B cell (primary cell): ENCODE measurements at regions not wholly inside any gene's neighbourhood (a gene's known extent, or its start where the extent isn't known, plus 50 kb on each side); places are given as distances from the start of the nearest gene placed in this dataset.

Experiments used
- ATAC-seq: fragments of 200-7000 bp; cut with Tn5 transposase; one replicate; pipeline ENCODE4 v1.10.0; 2021; ENCODE audit warnings: low read depth, mild to moderate bottlenecking, moderate number of reproducible peaks, moderate library complexity
- CTCF ChIA-PET: fragments of 350-600 bp; sonication (Branson Sonifier 250); formaldehyde crosslinking; loops from one replicate; lab custom pipeline; 2021; ENCODE audit warnings: antibody characterized with exemption, inconsistent platforms; lab: Charles Lee
- POLR2A ChIA-PET: fragments of 350-600 bp; sonication (Branson Sonifier 250); formaldehyde crosslinking; loops from one replicate; lab custom pipeline; 2021; ENCODE audit warnings: antibody characterized with exemption; lab: Charles Lee
- DNase-seq: peaks from one replicate; pipeline ENCODE4 v3.0.0; 2013
- H2AFZ ChIP-seq: 2 replicates; pipeline ENCODE4 v1.6.1; 2012; ENCODE audit warnings: mild to moderate bottlenecking, low read depth, low read length; ENCODE audit not compliant: insufficient read depth, poor library complexity, severe bottlenecking
- H3K27ac ChIP-seq, 2 donors: 1 replicate in 1 of 2; 2 replicates in 1 of 2; pipeline ENCODE4 v1.5.1; 2012 to 2013; ENCODE audit warnings: low read length in 2 of 2, mild to moderate bottlenecking in 2 of 2, moderate library complexity in 1 of 2
- H3K27me3 ChIP-seq, 4 experiments: fragments of 200-600 bp in 1 of 4; sonication (generic) in 1 of 4; replicated peaks in 1 of 4; 1 replicate in 2 of 4; 2 replicates in 2 of 4; pipeline versions ENCODE4 v1.6.1 to v1.7.0; 2013 to 2016; ENCODE audit warnings: low read length in 3 of 4, mild to moderate bottlenecking in 2 of 4, mixed read lengths in 1 of 4, moderate library complexity in 1 of 4; ENCODE audit not compliant: insufficient read depth in 4 of 4, control insufficient read depth in 3 of 4; ENCODE audit errors: control extremely low read depth in 1 of 4
- H3K36me3 ChIP-seq, 2 experiments: replicated peaks in 1 of 2; 1 replicate in 1 of 2; 2 replicates in 1 of 2; pipeline versions ENCODE4 v1.6.1 to v1.7.1; 2013; ENCODE audit warnings: low read length in 1 of 2; ENCODE audit not compliant: insufficient read depth in 2 of 2, control insufficient read depth in 1 of 2; ENCODE audit errors: control extremely low read depth in 1 of 2, extremely low read depth in 1 of 2
- H3K4me1 ChIP-seq, 2 donors: fragments of 200-600 bp in 1 of 2; sonication (generic) in 1 of 2; 1 replicate in 1 of 2; 2 replicates in 1 of 2; pipeline versions ENCODE4 v1.5.1 to v1.6.1; 2013 to 2017; ENCODE audit warnings: low read length in 2 of 2; ENCODE audit not compliant: control insufficient read depth in 2 of 2, insufficient read depth in 2 of 2
- H3K4me2 ChIP-seq: replicated peaks from 2 replicates; pipeline ENCODE3; 2012; ENCODE audit warnings: mild to moderate bottlenecking, low read depth, low read length; ENCODE audit not compliant: poor library complexity, severe bottlenecking
- H3K4me3 ChIP-seq, 5 experiments: fragments of 200-600 bp in 1 of 5; sonication (generic) in 1 of 5; 1 replicate in 3 of 5; 2 replicates in 2 of 5; pipeline versions ENCODE4 v1.5.1 to v1.7.0; 2011 to 2016; ENCODE audit warnings: low read length in 4 of 5, mild to moderate bottlenecking in 4 of 5, low read depth in 2 of 5, control low read depth in 1 of 5, moderate library complexity in 1 of 5; ENCODE audit not compliant: insufficient read depth in 1 of 5; ENCODE audit errors: control extremely low read depth in 1 of 5, extremely low read depth in 1 of 5
- H3K79me2 ChIP-seq: fragments of 200-600 bp; sonication (generic); one replicate; pipeline ENCODE4 v1.6.0; 2016; ENCODE audit warnings: low read length; ENCODE audit not compliant: control insufficient read depth, insufficient read depth
- H3K9ac ChIP-seq: fragments of 200-600 bp; sonication (generic); 2 replicates; pipeline ENCODE4 v1.6.1; 2017; ENCODE audit warnings: mild to moderate bottlenecking, low read length, moderate library complexity
- H3K9me3 ChIP-seq, 3 donors: one replicate each; pipeline versions ENCODE4 v1.6.1 to v1.7.1; 2013; ENCODE audit warnings: low read length in 2 of 3; ENCODE audit not compliant: control insufficient read depth in 2 of 3, insufficient read depth in 1 of 3; ENCODE audit errors: control extremely low read depth in 1 of 3
- H4K20me1 ChIP-seq: 2 replicates; pipeline ENCODE4 v1.6.0; 2012; ENCODE audit warnings: mild to moderate bottlenecking, low read length; ENCODE audit not compliant: insufficient read depth, control insufficient read depth, poor library complexity, severe bottlenecking
- H3K27ac Mint-ChIP-seq: one replicate; pipeline ENCODE4 v1.8.0; 2021; ENCODE audit warnings: mixed read lengths
- H3K27me3 Mint-ChIP-seq: one replicate; pipeline ENCODE4 v1.8.0; 2021; ENCODE audit warnings: mixed read lengths
- H3K4me1 Mint-ChIP-seq: one replicate; pipeline ENCODE4 v1.8.0; 2021; ENCODE audit warnings: mixed read lengths
- H3K4me3 Mint-ChIP-seq: one replicate; pipeline ENCODE4 v1.8.0; 2021; ENCODE audit warnings: mixed read lengths
- H3K9me3 Mint-ChIP-seq: one replicate; pipeline ENCODE4 v1.8.0; 2022; ENCODE audit warnings: mixed read lengths; ENCODE audit not compliant: insufficient read depth
- EZH2 ChIP-seq: IDR thresholded peaks from 2 replicates; pipeline ENCODE4 v1.6.1; 2012; ENCODE audit warnings: borderline replicate concordance, low read depth, mild to moderate bottlenecking, moderate library complexity, low read length; ENCODE audit not compliant: insufficient read depth, poor library complexity, severe bottlenecking
- WGBS: methylation state at CpG from one replicate; pipeline ENCODE4 v1.1.5; 2013; ENCODE audit warnings: missing lambda C conversion rate; ENCODE audit not compliant: insufficient coverage; 5-methylcytosine and 5-hydroxymethylcytosine counted together
- intact Hi-C: fragments of 100-400 bp; cut with micrococcal nuclease; formaldehyde crosslinking; loops from one replicate; pipeline ENCODE4 v1.10.0; 2022
- TF ChIP-seq, protein P1 (sequence below): fragments of 200-600 bp; IDR thresholded peaks from one replicate; pipeline ENCODE4 v1.8.0; 2022; ENCODE audit warnings: antibody characterized with exemption, mild to moderate bottlenecking

DNA sequence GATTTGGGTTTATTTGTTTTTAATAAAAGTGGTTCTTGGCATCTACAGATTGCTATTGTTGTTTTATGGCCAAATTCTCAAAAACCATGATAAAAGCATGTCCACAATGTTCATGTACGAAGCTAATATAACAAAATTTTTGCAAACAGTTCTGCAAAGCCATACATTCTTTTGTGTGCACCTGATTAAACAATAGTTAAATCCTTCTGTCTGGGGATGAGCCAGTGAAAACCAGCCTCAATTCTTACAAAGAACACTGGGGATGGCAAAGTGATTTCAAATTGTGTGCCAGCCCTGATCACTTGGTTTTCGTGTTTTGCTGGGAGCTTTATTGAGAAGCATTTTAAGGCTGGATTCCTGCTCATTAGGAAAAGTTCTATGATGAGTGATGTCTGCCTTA, 149.1 kb upstream of the MAGI3 start:
- Mint-ChIP-seq H3K4me1 (no peaks in the 10 kb centered on the region), H3K9me3 (no peaks in the 10 kb centered on the region), H3K27me3 (peaks cover 5% of the 10 kb centered on the region), H3K4me3 (no peak overlapping the region), H3K27ac (no peak overlapping the region)
- ATAC-seq (no peak), DNase-seq (no peak)
- WGBS: no CpG with 5 or more reads among the region's 2 CpGs
- H3K27ac ChIP-seq: no peak overlapping the region
- no peaks in the 10 kb centered on the region for H3K9me3 ChIP-seq
- H3K4me3 ChIP-seq: no peak overlapping the region
- no peaks in the 10 kb centered on the region for H3K36me3 ChIP-seq
- H3K27me3 ChIP-seq: no peaks in the 10 kb centered on the region
- intact Hi-C loops: no loop called here
- ChIA-PET CTCF (no interaction called here), POLR2A (no interaction called here)
- H3K4me1 ChIP-seq: no peaks in the 10 kb centered on the region
- TF ChIP-seq EZH2: no peak
- TF ChIP-seq, protein P1, sequence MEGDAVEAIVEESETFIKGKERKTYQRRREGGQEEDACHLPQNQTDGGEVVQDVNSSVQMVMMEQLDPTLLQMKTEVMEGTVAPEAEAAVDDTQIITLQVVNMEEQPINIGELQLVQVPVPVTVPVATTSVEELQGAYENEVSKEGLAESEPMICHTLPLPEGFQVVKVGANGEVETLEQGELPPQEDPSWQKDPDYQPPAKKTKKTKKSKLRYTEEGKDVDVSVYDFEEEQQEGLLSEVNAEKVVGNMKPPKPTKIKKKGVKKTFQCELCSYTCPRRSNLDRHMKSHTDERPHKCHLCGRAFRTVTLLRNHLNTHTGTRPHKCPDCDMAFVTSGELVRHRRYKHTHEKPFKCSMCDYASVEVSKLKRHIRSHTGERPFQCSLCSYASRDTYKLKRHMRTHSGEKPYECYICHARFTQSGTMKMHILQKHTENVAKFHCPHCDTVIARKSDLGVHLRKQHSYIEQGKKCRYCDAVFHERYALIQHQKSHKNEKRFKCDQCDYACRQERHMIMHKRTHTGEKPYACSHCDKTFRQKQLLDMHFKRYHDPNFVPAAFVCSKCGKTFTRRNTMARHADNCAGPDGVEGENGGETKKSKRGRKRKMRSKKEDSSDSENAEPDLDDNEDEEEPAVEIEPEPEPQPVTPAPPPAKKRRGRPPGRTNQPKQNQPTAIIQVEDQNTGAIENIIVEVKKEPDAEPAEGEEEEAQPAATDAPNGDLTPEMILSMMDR: no peak
- no peak overlapping the region for H3K9ac ChIP-seq
- no peak overlapping the region for H3K4me2 ChIP-seq
- H3K79me2 ChIP-seq: no peaks in the 10 kb centered on the region
- H2AFZ ChIP-seq: no peak overlapping the region
- no peaks in the 10 kb centered on the region for H4K20me1 ChIP-seq

DNA sequence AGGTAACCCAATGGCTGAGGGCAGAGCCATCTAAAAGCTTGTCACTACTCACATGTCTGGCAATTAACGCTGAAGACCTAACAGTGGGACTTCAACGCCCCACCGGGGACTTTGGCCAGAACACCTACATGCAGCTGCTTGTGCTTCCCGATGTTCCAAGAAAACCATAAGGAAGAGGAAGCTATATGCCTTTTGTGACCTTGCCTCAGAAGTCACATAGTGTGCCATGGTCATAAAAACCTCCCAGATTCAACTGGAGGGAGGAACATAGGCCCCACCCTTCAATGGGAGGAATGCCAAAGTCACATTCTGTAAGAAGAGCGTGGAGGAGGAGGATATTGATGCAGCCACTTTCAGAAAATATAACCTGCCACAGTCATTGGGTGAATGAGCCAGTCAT, 147.8 kb upstream of the MAGI3 start:
- Histone ChIP-seq H3K79me2 (no peaks in the 10 kb centered on the region), H3K9me3 (no peaks in the 10 kb centered on the region), H3K27ac (no peak overlapping the region), H3K36me3 (no peaks in the 10 kb centered on the region), H3K27me3 (no peaks in the 10 kb centered on the region), H3K4me3 (no peak overlapping the region), H3K9ac (no peak overlapping the region), H3K4me2 (no peak overlapping the region), H4K20me1 (no peaks in the 10 kb centered on the region), H3K4me1 (no peaks in the 10 kb centered on the region), H2AFZ (no peak overlapping the region)
- no peak overlapping the region for H3K4me3 Mint-ChIP-seq
- 100% methylated on average over 4 of the region's 5 CpGs for WGBS
- ChIA-PET POLR2A (no interaction called here), CTCF (no interaction called here)
- ATAC-seq (no peak), DNase-seq (no peak)
- H3K27me3 Mint-ChIP-seq: peaks cover 5% of the 10 kb centered on the region
- intact Hi-C loops: no loop called here
- TF ChIP-seq EZH2: no peak
- TF ChIP-seq, protein P1: no peak
- no peaks in the 10 kb centered on the region for H3K9me3 Mint-ChIP-seq
- no peak overlapping the region for H3K27ac Mint-ChIP-seq
- H3K4me1 Mint-ChIP-seq: no peaks in the 10 kb centered on the region
